Stomach (tissue), 4 donors: ENCODE measurements at regions not wholly inside any gene's neighbourhood (a gene's known extent, or its start where the extent isn't known, plus 50 kb on each side); places are given as distances from the start of the nearest gene placed in this dataset.

ENCODE experiments used
- CTCF ChIP-seq, 7 experiments: fragments of 450-650 bp in 4 of 7; fragments of 200-600 bp in 3 of 7; sonication (generic) in 3 of 7; IDR thresholded peaks; one replicate each; pipeline ENCODE4 v1.5.1; 2016 to 2019; ENCODE audit warnings: antibody characterized with exemption in 7 of 7, control low read depth in 2 of 7, mild to moderate bottlenecking in 1 of 7
- POLR2A ChIP-seq, 4 donors: fragments of 450-650 bp; IDR thresholded peaks; one replicate each; pipeline ENCODE4 v1.6.1; 2016; ENCODE audit warnings: antibody characterized with exemption in 4 of 4, control low read depth in 2 of 4, mild to moderate bottlenecking in 1 of 4, moderate library complexity in 1 of 4

DNA sequence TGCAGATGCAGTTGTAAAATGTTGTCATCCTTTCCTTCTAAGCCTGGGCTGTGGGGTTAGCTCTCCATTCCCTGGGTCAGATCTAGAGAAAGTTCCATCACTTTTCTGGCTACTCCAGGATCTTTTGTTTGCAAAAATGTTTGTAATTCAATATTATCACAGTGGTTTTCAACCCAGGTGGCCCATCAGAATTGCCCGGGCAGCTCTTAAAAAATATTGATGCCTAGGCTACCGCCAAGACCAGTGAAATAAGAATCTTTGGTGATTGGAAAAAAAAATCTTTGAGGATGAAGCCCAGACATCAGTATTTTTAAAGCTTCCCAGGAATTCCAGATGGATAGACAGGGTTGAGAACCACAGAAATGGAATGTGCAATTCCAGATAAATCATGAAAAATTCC, 232.5 kb upstream of the SPRED2 start:
- TF ChIP-seq POLR2A (IDR thresholded peaks at IDR 0.05) (no peak), CTCF (IDR thresholded peaks at IDR 0.05) (no peak)
